Suppressor macrophage (primary cell): ENCODE measurements at regions not wholly inside any gene's neighbourhood (a gene's known extent, or its start where the extent isn't known, plus 50 kb on each side); places are given as distances from the start of the nearest gene placed in this dataset.
A peak's percentile ranks its signal among the peaks of the same experiment; 100 is the strongest.

Experiments
- DNase-seq, 4 experiments: peaks; one replicate each; pipeline ENCODE4 v3.0.0-alpha.2; 2020 to 2022

GRCh38 chr15:89399238-89400115, 64.9 kb upstream of the POLG start:
- peak; percentile 38 to 59 (median 46) for DNase-seq

GRCh38 chr15:89398896-89399237, 64.2 kb upstream of the POLG start:
- no peak for DNase-seq

- no peak for DNase-seq
Observed at GRCh38 chr15:89397653-89398023, 63.0 kb upstream of the POLG start.

- DNase-seq, result no peak
Observed at GRCh38 chr15:89396723-89397652, 62.4 kb upstream of the POLG start.

GRCh38 chr15:89395996-89396395, 61.4 kb upstream of the POLG start:
- DNase-seq, result peak; percentile 78 to 91 (median 86)

- DNase-seq, result peak in 2 of 4 experiments; percentile 30 to 32
Observed at GRCh38 chr15:89395461-89395871, 60.8 kb upstream of the POLG start.

GRCh38 chr15:89395031-89395430, 60.4 kb upstream of the POLG start:
- no peak for DNase-seq

- DNase-seq, result peak; percentile 51 to 78 (median 71)
Observed at GRCh38 chr15:89393056-89393455, 58.4 kb upstream of the POLG start.

- no peak for DNase-seq
Observed at GRCh38 chr15:89391685-89392257, 57.1 kb upstream of the POLG start.

- no peak for DNase-seq
Observed at GRCh38 chr15:89389841-89390603, 55.4 kb upstream of the POLG start.

- DNase-seq, result no peak
Observed at GRCh38 chr15:89387140-89387903, 52.7 kb upstream of the POLG start.

GRCh38 chr15:89385596-89386331, 51.1 kb upstream of the POLG start:
- DNase-seq, result peak; percentile 67 to 81 (median 68)
